GM23338 (cell line): ENCODE measurements at regions not wholly inside any gene's neighbourhood (a gene's known extent, or its start where the extent isn't known, plus 50 kb on each side); places are given as distances from the start of the nearest gene placed in this dataset.

Experiments used
- ATAC-seq: fragments of 200-7000 bp; cut with Tn5 transposase; 3 replicates; pipeline ENCODE4 v1.9.1; 2020
- DNase-seq: peaks from one replicate; pipeline ENCODE4 v3.0.0-alpha.2; 2015; ENCODE audit warnings: low spot score
- H2AFZ ChIP-seq: fragments of 200-600 bp; sonication (generic); 2 replicates; pipeline ENCODE4 v1.8.0; 2016; ENCODE audit warnings: antibody characterized with exemption, mild to moderate bottlenecking, moderate library complexity
- H3F3A ChIP-seq: fragments of 200-600 bp; sonication (generic); replicated peaks from 2 replicates; pipeline ENCODE4 v1.8.0; 2017; ENCODE audit warnings: antibody characterized with exemption, mixed run types, low read depth
- H3K27ac ChIP-seq: fragments of 200-600 bp; sonication (generic); 2 replicates; pipeline ENCODE4 v1.6.1; 2016; ENCODE audit warnings: low read depth
- H3K27me3 ChIP-seq: fragments of 200-600 bp; sonication (generic); 2 replicates; pipeline ENCODE4 v1.8.0; 2016; ENCODE audit warnings: mild to moderate bottlenecking, mixed run types, moderate library complexity; ENCODE audit not compliant: insufficient read depth
- H3K36me3 ChIP-seq: fragments of 200-600 bp; sonication (generic); 2 replicates; pipeline ENCODE4 v1.8.0; 2016; ENCODE audit warnings: mild to moderate bottlenecking; ENCODE audit not compliant: insufficient read depth
- H3K4me1 ChIP-seq: fragments of 200-600 bp; sonication (generic); 2 replicates; pipeline ENCODE4 v1.8.0; 2016; ENCODE audit warnings: mild to moderate bottlenecking, moderate library complexity; ENCODE audit not compliant: insufficient read depth
- H3K4me2 ChIP-seq: fragments of 200-600 bp; sonication (generic); 2 replicates; pipeline ENCODE4 v1.7.1; 2017; ENCODE audit warnings: mixed run types
- H3K4me3 ChIP-seq: fragments of 200-600 bp; sonication (generic); 2 replicates; pipeline ENCODE4 v1.6.1; 2016; ENCODE audit warnings: mixed run types
- H3K79me2 ChIP-seq: fragments of 200-600 bp; sonication (generic); replicated peaks from 2 replicates; pipeline ENCODE4 v1.8.0; 2017; ENCODE audit warnings: mild to moderate bottlenecking; ENCODE audit not compliant: insufficient read depth
- H3K9me2 ChIP-seq: fragments of 200-600 bp; sonication (generic); 2 replicates; pipeline ENCODE4 v1.8.0; 2017; ENCODE audit not compliant: insufficient read depth
- H4K20me1 ChIP-seq: fragments of 200-600 bp; sonication (generic); replicated peaks from 2 replicates; pipeline ENCODE4 v1.8.0; 2017; ENCODE audit warnings: mild to moderate bottlenecking; ENCODE audit not compliant: insufficient read depth
- H3K27ac Mint-ChIP-seq: 2 replicates; pipeline ENCODE4 v1.8.0; 2020; ENCODE audit warnings: inconsistent platforms, mild to moderate bottlenecking, moderate library complexity, mixed read lengths
- H3K27me3 Mint-ChIP-seq: 3 replicates; pipeline ENCODE4 v1.8.0; 2022; ENCODE audit warnings: low read depth, mild to moderate bottlenecking, moderate library complexity, mixed read lengths, inconsistent platforms; ENCODE audit not compliant: insufficient read depth, poor library complexity
- H3K36me3 Mint-ChIP-seq: 3 replicates; pipeline ENCODE4 v1.8.0; 2021; ENCODE audit warnings: low read depth, mild to moderate bottlenecking, inconsistent platforms, moderate library complexity, mixed read lengths
- H3K4me1 Mint-ChIP-seq: 3 replicates; pipeline ENCODE4 v1.8.0; 2020; ENCODE audit warnings: mild to moderate bottlenecking, inconsistent platforms, mixed read lengths
- H3K4me3 Mint-ChIP-seq: 3 replicates; pipeline ENCODE4 v1.8.0; 2021; ENCODE audit warnings: moderate library complexity, mild to moderate bottlenecking, inconsistent platforms, mixed read lengths
- H3K9me3 Mint-ChIP-seq: 3 replicates; pipeline ENCODE4 v1.8.0; 2020; ENCODE audit warnings: moderate library complexity, mild to moderate bottlenecking, inconsistent platforms, mixed read lengths
- ETS1 ChIP-seq: IDR thresholded peaks from 2 replicates; pipeline ENCODE4 v1.6.1; 2016; ENCODE audit warnings: antibody characterized with exemption
- EZH2phosphoT487 ChIP-seq: fragments of 200-600 bp; sonication (generic); IDR thresholded peaks from one replicate; pipeline ENCODE4 v1.8.1; 2018; ENCODE audit warnings: antibody characterized with exemption; ENCODE audit not compliant: unreplicated experiment
- NANOG ChIP-seq: IDR thresholded peaks from 2 replicates; pipeline ENCODE4 v1.6.1; 2016; ENCODE audit warnings: antibody characterized with exemption, borderline replicate concordance
- STAT1 ChIP-seq: IDR thresholded peaks from one replicate; pipeline ENCODE4 v1.6.1; 2016; ENCODE audit warnings: antibody characterized with exemption; ENCODE audit not compliant: unreplicated experiment
- ZNF114 ChIP-seq: fragments of 250-450 bp; sonication (Bioruptor Pico); IDR thresholded peaks from 2 replicates; pipeline ENCODE4 v1.5.0; 2020; ENCODE audit warnings: mild to moderate bottlenecking, moderate library complexity
- ZNF331 ChIP-seq: fragments of 250-450 bp; sonication (Bioruptor Pico); IDR thresholded peaks from 2 replicates; pipeline ENCODE4 v1.5.0; 2020; ENCODE audit warnings: low read depth, mild to moderate bottlenecking, moderate library complexity
- ZNF462 ChIP-seq: fragments of 250-450 bp; sonication (Bioruptor Pico); IDR thresholded peaks from 2 replicates; pipeline ENCODE4 v1.5.0; 2020; ENCODE audit warnings: mild to moderate bottlenecking, moderate library complexity

GRCh38 chr5:174420651-174421407 lies 303.6 kb upstream of the MSX2 start:
- no peaks in the 10 kb centered on the region for H3K9me3 Mint-ChIP-seq
- H3K9me2 ChIP-seq: 0 out of 2 replicates have a peak, but pooled peaks cover 1% of the 10 kb centered on the region
- no peaks in the 10 kb centered on the region for H3K36me3 ChIP-seq
- no peak overlapping the region for H3K4me3 ChIP-seq
- no peak overlapping the region for H2AFZ ChIP-seq
- no peak overlapping the region for H3K4me2 ChIP-seq
- no peaks in the 10 kb centered on the region for H3K79me2 ChIP-seq
- H3K4me1 Mint-ChIP-seq: peaks cover 5% of the 10 kb centered on the region
- H3K4me3 Mint-ChIP-seq: no peak overlapping the region
- no peak overlapping the region for H3K27ac ChIP-seq
- H3K36me3 Mint-ChIP-seq: no peaks in the 10 kb centered on the region
- H3K27me3 ChIP-seq: peaks cover 3% of the 10 kb centered on the region; the same call in 1 of the 2 replicates
- ATAC-seq (no peak), DNase-seq (no peak)
- no peaks in the 10 kb centered on the region; the same call in 1 of the 2 replicates for H3K4me1 ChIP-seq
- TF ChIP-seq ZNF462 (CRISPR knock-in tag) (no peak), EZH2phosphoT487 (no peak), ETS1 (no peak), ZNF331 (CRISPR knock-in tag) (no peak), STAT1 (no peak), NANOG (no peak), ZNF114 (CRISPR knock-in tag) (no peak)
- no peaks in the 10 kb centered on the region for H4K20me1 ChIP-seq
- H3F3A ChIP-seq: no peaks in the 10 kb centered on the region
- H3K27ac Mint-ChIP-seq: no peak overlapping the region
- peaks cover 14% of the 10 kb centered on the region for H3K27me3 Mint-ChIP-seq
